Fibroblast of pulmonary artery (primary cell): ENCODE measurements at regions not wholly inside any gene's neighbourhood (a gene's known extent, or its start where the extent isn't known, plus 50 kb on each side); places are given as distances from the start of the nearest gene placed in this dataset.

Experiments used
- DNase-seq: peaks from one replicate; pipeline ENCODE4 v3.0.0-alpha.2; 2010; ENCODE audit warnings: low read depth
- H3K4me3 ChIP-seq: replicated peaks from 2 replicates; pipeline ENCODE4 v1.5.1; 2011; ENCODE audit warnings: low read depth, mild to moderate bottlenecking, control low read depth, low read length, moderate library complexity
- CTCF ChIP-seq: IDR thresholded peaks from 2 replicates; pipeline ENCODE4 v1.5.1; 2011; ENCODE audit warnings: mild to moderate bottlenecking, control low read depth, low read length, inconsistent platforms; ENCODE audit errors: missing control alignments

GRCh38 chr3:164879201-164879600 lies 199.1 kb downstream of the SI start:
- H3K4me3 ChIP-seq, result no peak overlapping the region
- DNase-seq, result no peak
- no peak for TF ChIP-seq CTCF

- DNase-seq, result no peak
- TF ChIP-seq CTCF, result no peak
These were observed 213.8 kb downstream of the SI start for GRCh38 chr3:164864454-164864853.

GRCh38 chr3:164852866-164853265 lies 225.4 kb downstream of the SI start:
- no peak for DNase-seq
- TF ChIP-seq CTCF, result no peak
- no peak overlapping the region for H3K4me3 ChIP-seq

More at GRCh38 chr3:164864454-164864853, 213.8 kb downstream of the SI start:
- no peak overlapping the region for H3K4me3 ChIP-seq

GRCh38 chr3:164851905-164852304 lies 226.4 kb downstream of the SI start:
- no peak for TF ChIP-seq CTCF
- no peak overlapping the region for H3K4me3 ChIP-seq
- DNase-seq, result no peak

GRCh38 chr3:164851204-164851603 lies 227.1 kb downstream of the SI start:
- no peak overlapping the region for H3K4me3 ChIP-seq
- TF ChIP-seq CTCF, result no peak
- DNase-seq, result no peak

- H3K4me3 ChIP-seq, result no peak overlapping the region
- no peak for TF ChIP-seq CTCF
- no peak for DNase-seq
These were observed 229.4 kb downstream of the SI start for GRCh38 chr3:164848923-164849322.

GRCh38 chr3:164845739-164846138 lies 232.6 kb downstream of the SI start:
- DNase-seq, result no peak
- no peak for TF ChIP-seq CTCF
- H3K4me3 ChIP-seq, result no peak overlapping the region
